Stimulated activated CD4-positive, alpha-beta T cell treated with anti-CD3 and anti-CD28 coated beads, Interleukin-15, amount 100 ng/mL, for 1 hour (primary cell): ENCODE measurements at regions not wholly inside any gene's neighbourhood (a gene's known extent, or its start where the extent isn't known, plus 50 kb on each side); places are given as distances from the start of the nearest gene placed in this dataset.
"Not testable (repeated sequence)": the region's sequence is repeated elsewhere in the genome, so short reads cannot be mapped to it uniquely, and the experiment has no call there.

Experiments
- DNase-seq, 2 donors: peaks; one replicate each; pipeline ENCODE4 v3.0.0-alpha.2; 2020; ENCODE audit warnings: low read depth in 1 of 2, low spot score in 1 of 2

- DNase-seq: no peak
These were observed 216.2 kb downstream of the TFCP2L1 start for GRCh38 chr2:121068851-121069250.

GRCh38 chr2:121069434-121069969 is 215.5 kb downstream of the TFCP2L1 start:
- DNase-seq: no peak

GRCh38 chr2:121070061-121070460 is 214.9 kb downstream of the TFCP2L1 start:
- not testable (repeated sequence) for DNase-seq

- DNase-seq: peak in 1 of 2 donors; percentile 14
These were observed 213.9 kb downstream of the TFCP2L1 start for GRCh38 chr2:121071034-121071504.

- no peak for DNase-seq
These were observed 212.2 kb downstream of the TFCP2L1 start for GRCh38 chr2:121072784-121073183.

- no peak for DNase-seq
These were observed 211.4 kb downstream of the TFCP2L1 start for GRCh38 chr2:121073320-121074210.

- DNase-seq: no peak
These were observed 210.6 kb downstream of the TFCP2L1 start for GRCh38 chr2:121074293-121074932.

GRCh38 chr2:121075006-121075551 is 209.9 kb downstream of the TFCP2L1 start:
- DNase-seq: no peak

- DNase-seq: no peak
These were observed 209.1 kb downstream of the TFCP2L1 start for GRCh38 chr2:121075641-121076497.

GRCh38 chr2:121076498-121076820 is 208.5 kb downstream of the TFCP2L1 start:
- no peak for DNase-seq

- peak; percentile 18 to 57 for DNase-seq
These were observed 208.0 kb downstream of the TFCP2L1 start for GRCh38 chr2:121076885-121077549.

- no peak for DNase-seq
These were observed 206.1 kb downstream of the TFCP2L1 start for GRCh38 chr2:121078899-121079298.

GRCh38 chr2:121080013-121080772 is 204.8 kb downstream of the TFCP2L1 start:
- DNase-seq: no peak

GRCh38 chr2:121081701-121082100 is 203.3 kb downstream of the TFCP2L1 start:
- DNase-seq: no peak

- no peak for DNase-seq
These were observed 202.8 kb downstream of the TFCP2L1 start for GRCh38 chr2:121082191-121082590.

GRCh38 chr2:121084130-121084680 is 200.8 kb downstream of the TFCP2L1 start:
- DNase-seq: no peak

GRCh38 chr2:121085801-121086200 is 199.2 kb downstream of the TFCP2L1 start:
- no peak for DNase-seq

- DNase-seq: no peak
These were observed 198.6 kb downstream of the TFCP2L1 start for GRCh38 chr2:121086450-121086849.

GRCh38 chr2:121087117-121087516 is 197.9 kb downstream of the TFCP2L1 start:
- DNase-seq: no peak
